NCI-H2171 (cell line): ENCODE measurements at regions not wholly inside any gene's neighbourhood (a gene's known extent, or its start where the extent isn't known, plus 50 kb on each side); places are given as distances from the start of the nearest gene placed in this dataset.

Experiments used
- DNase-seq: peaks from one replicate; lab custom pipeline; 2025; lab: John Stamatoyannopoulos, UW

GRCh38 chrX:20521222-20521621 lies 254.5 kb upstream of the RPS6KA3 start:
- no peak for DNase-seq

- DNase-seq, result no peak
These were observed 253.1 kb upstream of the RPS6KA3 start for GRCh38 chrX:20519826-20520225.

DNA sequence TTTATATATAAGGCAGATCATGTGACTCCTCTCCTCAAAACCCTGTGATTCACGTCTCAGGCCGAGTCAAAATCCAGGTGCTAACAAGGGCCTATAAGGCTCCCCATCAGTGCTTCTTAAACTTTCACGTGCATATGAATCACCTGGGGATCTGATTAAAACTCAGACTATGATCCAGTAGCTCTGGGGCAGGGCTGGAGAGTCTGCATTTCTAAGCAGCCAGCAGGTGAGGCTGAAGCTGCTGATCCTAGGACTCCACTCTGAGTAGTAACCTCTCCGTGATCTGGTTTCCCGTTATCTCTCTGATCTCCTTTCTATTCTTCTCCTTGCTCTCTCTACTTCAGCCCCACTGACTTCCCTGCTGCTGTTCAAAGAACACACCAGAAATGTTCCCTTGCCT lies 252.4 kb upstream of the RPS6KA3 start:
- no peak for DNase-seq

DNA sequence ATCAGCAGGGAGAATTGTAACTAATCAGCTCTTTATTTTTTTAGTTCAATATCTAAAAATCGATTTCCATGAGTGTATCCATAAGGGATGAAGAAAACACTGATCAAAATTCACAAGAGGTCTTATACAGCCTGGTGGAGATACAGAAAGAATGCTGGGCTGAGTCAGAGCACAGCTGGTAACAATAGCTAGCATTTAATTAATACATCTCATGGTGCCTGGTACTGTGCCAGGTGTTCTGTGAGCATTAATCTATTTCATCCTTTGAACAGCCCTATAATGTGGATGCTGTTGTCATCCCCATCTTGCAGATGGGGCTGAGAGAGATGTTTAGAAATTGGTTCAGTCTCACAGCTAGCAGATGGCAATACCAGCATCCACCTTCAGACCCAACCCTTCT lies 250.9 kb upstream of the RPS6KA3 start:
- no peak for DNase-seq

DNA sequence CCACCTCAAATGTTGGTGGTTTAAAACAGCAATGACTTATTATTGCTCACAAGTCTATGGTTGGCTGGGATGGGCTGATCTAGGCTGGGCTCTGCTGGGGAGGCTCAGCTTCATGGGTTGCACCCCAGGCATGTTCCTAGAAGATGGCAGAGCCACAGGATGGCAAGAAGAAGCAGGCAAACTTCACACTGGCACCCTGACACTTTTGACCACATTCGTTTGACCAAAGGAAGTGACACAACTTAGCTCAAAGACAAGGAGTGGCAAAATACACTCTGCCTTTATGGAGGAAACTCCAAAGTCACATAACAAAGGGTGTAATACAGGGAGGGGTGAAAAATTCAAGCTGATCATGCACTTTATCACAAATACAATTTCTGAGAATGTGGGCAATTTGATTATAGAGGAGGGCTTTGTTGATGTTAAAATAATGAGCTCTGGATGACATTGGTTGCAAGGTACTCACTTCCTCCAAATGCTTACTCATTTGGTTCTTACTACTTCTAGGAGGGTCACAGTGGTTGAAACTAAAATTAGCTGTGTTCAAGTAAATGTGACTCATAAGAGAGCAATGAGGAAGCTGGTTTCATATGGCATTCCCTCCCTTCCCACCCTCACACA lies 249.2 kb upstream of the RPS6KA3 start:
- DNase-seq, result no peak

DNA sequence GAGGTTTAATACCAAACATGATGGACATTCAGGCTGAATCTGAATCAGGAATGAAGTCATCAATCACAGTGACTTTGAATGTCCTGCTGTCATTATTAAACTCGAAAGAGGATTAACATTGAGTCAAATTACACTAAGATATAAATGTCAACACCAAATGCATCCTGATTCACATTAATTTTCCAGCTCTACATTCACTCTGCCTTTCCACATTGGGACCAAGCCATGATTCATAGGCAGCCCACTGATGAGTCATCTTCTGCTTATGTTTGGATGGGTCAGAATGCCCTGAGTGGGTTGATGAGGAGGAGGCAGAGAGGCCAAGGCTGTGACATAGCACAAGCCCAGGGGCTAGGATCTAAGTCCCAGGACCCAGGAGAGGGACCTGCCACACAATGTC lies 247.6 kb upstream of the RPS6KA3 start:
- no peak for DNase-seq

DNA sequence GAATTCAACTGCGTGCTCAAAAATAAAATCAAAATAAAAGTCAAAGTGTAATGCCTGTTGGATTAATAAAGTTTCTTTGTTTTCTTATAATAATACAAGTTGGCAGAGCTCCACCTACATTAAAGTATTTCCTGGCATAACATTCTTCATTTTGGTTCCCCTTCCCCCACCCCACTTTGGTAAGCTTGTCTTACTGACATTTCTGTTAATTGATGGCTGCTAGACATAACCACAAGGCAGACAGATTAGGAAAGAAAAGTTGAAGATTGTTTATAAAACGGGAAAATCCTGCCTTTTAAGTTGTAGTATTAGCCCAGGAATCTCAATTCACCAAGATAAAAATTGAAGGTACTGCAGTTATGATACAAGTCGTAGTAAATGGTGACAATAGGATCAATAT lies 246.5 kb upstream of the RPS6KA3 start:
- DNase-seq, result no peak

GRCh38 chrX:20511792-20512191 lies 245.1 kb upstream of the RPS6KA3 start:
- DNase-seq, result no peak

GRCh38 chrX:20507901-20508620 lies 241.4 kb upstream of the RPS6KA3 start:
- DNase-seq, result no peak

DNA sequence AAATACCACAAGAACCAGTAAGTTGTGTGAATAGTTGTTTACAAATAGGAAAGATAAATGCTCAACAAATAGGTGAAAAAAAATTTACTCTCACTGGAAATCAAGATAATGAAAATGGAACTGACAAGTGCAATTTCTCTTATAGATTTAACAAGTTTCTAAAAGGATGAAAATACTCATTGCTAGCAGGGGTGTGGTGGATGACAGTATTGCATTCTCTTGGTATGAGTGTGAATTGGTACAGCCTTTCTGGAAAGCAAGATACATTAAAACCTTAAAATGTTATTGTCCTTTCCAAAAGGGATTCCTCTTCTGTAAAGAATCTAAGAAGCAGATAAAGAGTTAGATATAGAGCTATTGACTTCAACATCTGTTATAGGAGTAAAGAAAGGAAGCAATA lies 240.0 kb upstream of the RPS6KA3 start:
- DNase-seq, result no peak

DNA sequence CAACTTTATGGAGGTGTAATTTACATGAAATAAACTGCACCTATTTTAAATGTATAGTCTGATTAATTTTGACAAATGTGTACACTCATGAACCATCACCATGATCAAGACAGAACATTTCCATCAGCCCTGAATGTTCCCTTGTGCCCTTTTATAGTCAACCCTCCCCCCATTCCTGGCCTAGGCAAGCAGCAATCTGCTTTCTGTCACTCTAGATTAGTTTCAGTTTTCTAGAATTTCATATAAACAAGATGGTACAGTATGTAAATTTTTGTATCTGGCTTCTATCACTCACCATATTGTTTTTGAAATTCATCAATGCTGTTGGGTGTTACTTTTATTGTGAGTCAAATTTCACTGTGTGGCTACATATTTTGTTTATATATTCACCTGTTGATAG lies 234.2 kb upstream of the RPS6KA3 start:
- DNase-seq, result no peak

- no peak for DNase-seq
These were observed 233.6 kb upstream of the RPS6KA3 start for GRCh38 chrX:20500171-20500865.

DNA sequence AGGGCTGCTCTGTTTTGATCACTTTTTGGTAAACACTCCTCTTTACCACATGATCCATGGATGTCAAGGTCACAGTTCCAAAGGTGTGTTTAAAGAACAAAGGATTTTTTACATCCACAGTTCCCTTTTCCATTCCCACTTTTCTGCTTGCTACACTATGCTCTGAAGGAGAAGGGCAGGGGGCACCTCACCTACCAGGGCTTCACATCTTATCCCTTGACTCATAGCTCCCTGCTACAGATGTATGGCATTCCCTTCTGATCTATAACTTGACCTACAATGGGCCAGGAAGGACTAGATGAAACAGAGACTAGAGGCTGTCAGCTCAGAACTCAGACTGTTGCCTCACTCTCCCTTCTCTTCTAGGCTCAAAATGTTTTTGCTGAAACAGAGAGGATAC lies 233.1 kb upstream of the RPS6KA3 start:
- no peak for DNase-seq

DNA sequence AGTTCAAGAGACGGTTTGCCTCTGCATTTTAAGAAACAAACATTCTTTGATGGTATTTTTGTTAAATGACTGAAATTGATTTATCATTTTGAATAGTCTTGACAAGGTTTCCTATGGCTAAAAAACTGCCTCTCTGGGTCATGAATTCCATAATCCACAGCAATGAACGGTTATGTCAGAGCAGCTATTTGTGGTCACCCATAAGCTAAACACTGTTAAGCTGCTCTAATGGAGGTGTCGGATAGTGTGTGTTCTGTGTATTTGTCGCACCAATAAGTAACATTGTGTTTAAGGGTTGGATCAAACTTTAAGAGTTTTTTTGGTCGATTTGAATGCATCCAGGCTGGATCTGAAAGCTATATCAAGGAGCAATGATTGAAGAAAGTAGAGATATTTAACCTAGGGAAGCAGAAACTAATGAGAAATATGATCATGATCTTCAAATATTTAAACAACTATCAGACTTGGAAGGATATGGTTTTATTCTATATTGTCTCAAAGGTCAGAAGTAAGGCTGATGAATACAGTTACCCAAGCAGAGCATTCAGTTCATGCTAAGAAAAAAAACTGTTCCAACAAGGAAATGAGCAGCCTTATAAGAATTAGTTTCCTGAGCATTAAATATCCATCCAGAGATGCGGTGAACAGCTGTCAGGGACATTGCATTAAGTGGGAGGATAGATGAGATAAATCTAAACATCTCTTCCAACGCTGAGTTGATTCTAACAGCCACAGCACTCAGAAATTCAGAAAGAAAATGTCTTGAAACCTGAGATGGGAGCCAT lies 232.3 kb upstream of the RPS6KA3 start:
- DNase-seq, result no peak

DNA sequence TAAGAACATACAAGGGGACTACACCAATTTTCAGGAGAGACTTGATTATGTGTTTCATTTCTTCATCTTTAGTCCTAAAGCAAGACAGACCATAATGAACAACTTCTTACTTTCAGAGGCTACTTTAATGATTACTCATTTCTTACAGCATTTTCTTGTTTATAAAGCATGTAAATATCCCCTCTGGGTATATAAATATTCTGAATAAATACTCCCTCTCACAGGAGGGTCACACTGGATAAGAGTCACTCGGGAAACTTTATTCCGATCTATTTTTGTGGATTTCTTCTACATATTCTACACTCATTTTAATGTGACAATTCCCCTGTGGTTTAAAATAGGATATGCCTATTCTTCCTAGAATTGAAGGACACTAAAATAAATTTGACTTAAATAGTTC lies 228.9 kb upstream of the RPS6KA3 start:
- DNase-seq, result no peak

GRCh38 chrX:20488473-20488872 lies 221.8 kb upstream of the RPS6KA3 start:
- no peak for DNase-seq

GRCh38 chrX:20487227-20487626 lies 220.5 kb upstream of the RPS6KA3 start:
- DNase-seq, result no peak

DNA sequence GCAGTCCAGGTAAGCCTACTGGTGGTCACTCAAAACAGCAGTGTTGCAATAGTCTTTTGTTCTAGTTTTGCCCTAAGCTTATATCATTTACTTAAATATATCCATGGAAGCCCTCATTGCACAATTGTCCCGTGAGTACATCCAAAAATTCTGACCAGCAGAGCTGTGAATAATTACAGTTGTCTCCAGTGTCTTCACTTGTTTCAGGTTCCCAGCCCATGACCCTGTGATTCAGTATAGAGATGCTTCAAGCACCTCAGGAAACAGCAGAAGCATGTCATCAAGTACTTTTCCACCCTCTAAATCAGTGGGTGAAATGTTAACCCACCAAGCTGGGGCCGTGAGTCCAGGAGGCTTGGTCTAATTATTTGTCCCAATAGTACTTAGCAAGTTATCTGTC lies 214.9 kb upstream of the RPS6KA3 start:
- DNase-seq, result no peak

- no peak for DNase-seq
These were observed 213.2 kb upstream of the RPS6KA3 start for GRCh38 chrX:20479896-20480295.

DNA sequence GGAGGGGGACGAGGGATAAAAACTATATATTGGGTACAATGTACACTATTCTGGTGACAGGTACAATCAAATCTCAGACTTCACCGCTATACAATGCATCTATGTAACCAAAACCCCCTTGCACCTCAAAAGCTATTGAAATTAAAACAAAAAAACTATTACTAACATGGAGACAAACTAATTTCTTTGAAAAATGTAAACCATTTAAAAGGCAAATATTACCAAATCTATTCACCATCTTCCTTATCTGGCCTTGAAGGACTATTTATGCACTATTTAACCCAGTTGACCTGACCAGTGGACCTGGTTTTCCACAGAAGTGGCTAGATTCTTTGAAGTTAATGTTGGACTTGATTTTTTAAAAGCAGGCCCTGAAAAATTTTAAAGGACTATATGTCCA lies 212.3 kb upstream of the RPS6KA3 start:
- DNase-seq, result no peak

DNA sequence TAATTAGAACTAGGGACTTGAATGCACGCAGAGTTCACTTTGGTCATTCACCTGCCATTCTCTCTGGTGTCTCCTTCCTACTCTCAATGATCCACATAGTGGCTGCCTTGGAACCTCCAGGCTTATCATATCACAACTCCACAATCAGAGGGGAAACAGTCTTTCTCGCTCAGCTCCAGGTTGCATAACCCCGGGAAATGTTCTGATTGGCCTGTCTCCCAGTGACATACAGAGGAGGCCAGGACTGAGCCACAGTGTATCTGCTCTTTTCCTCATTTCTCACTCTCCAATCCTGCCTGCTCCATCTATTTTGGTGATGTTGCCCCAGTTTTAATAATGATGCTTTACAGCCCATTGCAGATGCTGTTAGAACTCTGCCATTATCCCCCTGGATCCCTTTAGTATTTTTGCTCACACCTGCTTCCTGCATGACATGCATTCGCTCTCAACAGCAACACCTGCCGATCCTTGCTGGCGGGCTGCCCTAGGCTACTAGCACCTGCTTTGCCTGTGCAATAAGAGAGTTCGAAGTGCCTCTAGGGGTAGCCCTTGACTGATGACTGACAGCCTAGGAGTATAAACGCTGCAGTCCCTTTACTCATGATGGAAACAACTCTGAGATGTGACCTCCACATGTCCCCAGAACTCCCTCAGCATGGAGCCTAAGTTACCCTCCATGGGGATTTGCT lies 211.3 kb upstream of the RPS6KA3 start:
- DNase-seq, result peak; percentile 48

- no peak for DNase-seq
These were observed 210.5 kb upstream of the RPS6KA3 start for GRCh38 chrX:20477219-20477618.
